ENCODE measurements at regions not wholly inside any gene's neighbourhood (a gene's known extent, or its start where the extent isn't known, plus 50 kb on each side); places are given as distances from the start of the nearest gene placed in this dataset.

GRCh38 chr2:221276033-221276432 lies 296.1 kb downstream of the EPHA4 start:
- no peak for FAIRE-seq

GRCh38 chr2:221276601-221277000 lies 295.5 kb downstream of the EPHA4 start:
- no peak for FAIRE-seq

GRCh38 chr2:221282386-221282785 lies 289.7 kb downstream of the EPHA4 start:
- FAIRE-seq, result no peak

GRCh38 chr2:221283896-221284545 lies 288.1 kb downstream of the EPHA4 start:
- no peak for FAIRE-seq

GRCh38 chr2:221285148-221285547 lies 287.0 kb downstream of the EPHA4 start:
- FAIRE-seq, result no peak

- no peak for FAIRE-seq
Observed at GRCh38 chr2:221286406-221286805, 285.7 kb downstream of the EPHA4 start.

GRCh38 chr2:221289389-221289788 lies 282.7 kb downstream of the EPHA4 start:
- no peak for FAIRE-seq

GRCh38 chr2:221289846-221290245 lies 282.3 kb downstream of the EPHA4 start:
- FAIRE-seq, result no peak

GRCh38 chr2:221293949-221294742 lies 278.0 kb downstream of the EPHA4 start:
- no peak for FAIRE-seq

- no peak for FAIRE-seq
Observed at GRCh38 chr2:221304916-221305315, 267.2 kb downstream of the EPHA4 start.

GRCh38 chr2:221308507-221309066 lies 263.5 kb downstream of the EPHA4 start:
- FAIRE-seq, result no peak

GRCh38 chr2:221309892-221310583 lies 262.1 kb downstream of the EPHA4 start:
- no peak for FAIRE-seq

- no peak for FAIRE-seq
Observed at GRCh38 chr2:221310730-221311129, 261.4 kb downstream of the EPHA4 start.

GRCh38 chr2:221312634-221313033 lies 259.5 kb downstream of the EPHA4 start:
- FAIRE-seq, result no peak

- FAIRE-seq, result no peak
Observed at GRCh38 chr2:221314786-221315185, 257.3 kb downstream of the EPHA4 start.

GRCh38 chr2:221318376-221319130 lies 253.6 kb downstream of the EPHA4 start:
- no peak for FAIRE-seq

GRCh38 chr2:221322741-221323140 lies 249.4 kb downstream of the EPHA4 start:
- no peak for FAIRE-seq

GRCh38 chr2:221323513-221323912 lies 248.6 kb downstream of the EPHA4 start:
- FAIRE-seq, result no peak

- FAIRE-seq, result no peak
Observed at GRCh38 chr2:221330436-221330835, 241.7 kb downstream of the EPHA4 start.

- FAIRE-seq, result no peak
Observed at GRCh38 chr2:221334481-221335218, 237.5 kb downstream of the EPHA4 start.

- no peak for FAIRE-seq
Observed at GRCh38 chr2:221335219-221335752, 236.8 kb downstream of the EPHA4 start.

GRCh38 chr2:221336967-221337366 lies 235.1 kb downstream of the EPHA4 start:
- no peak for FAIRE-seq
